Bronchial epithelial cell (primary cell): ENCODE measurements at regions not wholly inside any gene's neighbourhood (a gene's known extent, or its start where the extent isn't known, plus 50 kb on each side); places are given as distances from the start of the nearest gene placed in this dataset.

ENCODE experiments used
- DNase-seq: peaks from one replicate; pipeline ENCODE4 v3.0.0-alpha.2; 2010; ENCODE audit warnings: low read depth
- FAIRE-seq: peaks from 2 replicates; lab custom pipeline; 2011; peaks lifted over from hg19 to GRCh38; lab: Jason Lieb, UNC
- H3K27me3 ChIP-seq: 2 replicates; pipeline ENCODE4 v1.5.1; 2011; ENCODE audit warnings: low read length; ENCODE audit not compliant: control insufficient read depth, insufficient read depth
- H3K36me3 ChIP-seq: 2 replicates; pipeline ENCODE4 v1.5.1; 2011; ENCODE audit warnings: low read length; ENCODE audit not compliant: control insufficient read depth, insufficient read depth
- H3K4me3 ChIP-seq: 2 replicates; pipeline ENCODE4 v1.5.1; 2011; ENCODE audit warnings: mild to moderate bottlenecking, low read depth, low read length, control low read depth
- CTCF ChIP-seq: IDR thresholded peaks from 2 replicates; pipeline ENCODE4 v1.5.1; 2011; ENCODE audit warnings: mild to moderate bottlenecking, moderate library complexity, low read length, control low read depth, inconsistent platforms; ENCODE audit not compliant: insufficient read depth, severe bottlenecking

- Histone ChIP-seq H3K36me3 (no peaks in the 10 kb centered on the region), H3K4me3 (no peak overlapping the region), H3K27me3 (no peaks in the 10 kb centered on the region)
- TF ChIP-seq CTCF, result no peak
- FAIRE-seq (no peak), DNase-seq (no peak)
These were observed 77.1 kb upstream of the MBNL2 start for GRCh38 chr13:97145057-97145456.

DNA sequence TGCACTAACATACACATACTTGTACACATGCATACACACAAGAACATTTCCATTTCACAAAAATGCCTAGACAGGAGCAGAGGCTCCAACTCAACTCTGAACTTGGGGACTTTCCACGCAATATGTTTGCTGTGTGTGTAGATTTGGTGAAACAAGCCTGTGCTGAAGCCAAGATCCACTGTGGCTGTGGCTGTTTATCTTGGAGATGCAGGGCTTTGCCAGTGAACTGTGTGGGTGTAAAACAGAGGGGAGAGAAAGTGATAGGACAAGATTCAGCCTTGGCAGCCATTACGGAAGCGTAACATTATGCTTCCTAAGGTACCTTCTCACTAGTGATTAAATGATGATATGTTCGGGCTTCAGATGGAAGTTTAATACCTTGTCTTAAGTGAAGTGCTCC is 73.2 kb upstream of the MBNL2 start:
- FAIRE-seq (no peak), DNase-seq (no peak)
- Histone ChIP-seq H3K36me3 (no peaks in the 10 kb centered on the region), H3K27me3 (no peaks in the 10 kb centered on the region), H3K4me3 (no peak overlapping the region)
- TF ChIP-seq CTCF, result no peak

GRCh38 chr13:97160421-97160820 is 61.7 kb upstream of the MBNL2 start:
- no peak for DNase-seq
- no peak for FAIRE-seq
- Histone ChIP-seq H3K36me3 (no peaks in the 10 kb centered on the region), H3K27me3 (peaks cover 1% of the 10 kb centered on the region), H3K4me3 (no peak overlapping the region)
- no peak for TF ChIP-seq CTCF

DNA sequence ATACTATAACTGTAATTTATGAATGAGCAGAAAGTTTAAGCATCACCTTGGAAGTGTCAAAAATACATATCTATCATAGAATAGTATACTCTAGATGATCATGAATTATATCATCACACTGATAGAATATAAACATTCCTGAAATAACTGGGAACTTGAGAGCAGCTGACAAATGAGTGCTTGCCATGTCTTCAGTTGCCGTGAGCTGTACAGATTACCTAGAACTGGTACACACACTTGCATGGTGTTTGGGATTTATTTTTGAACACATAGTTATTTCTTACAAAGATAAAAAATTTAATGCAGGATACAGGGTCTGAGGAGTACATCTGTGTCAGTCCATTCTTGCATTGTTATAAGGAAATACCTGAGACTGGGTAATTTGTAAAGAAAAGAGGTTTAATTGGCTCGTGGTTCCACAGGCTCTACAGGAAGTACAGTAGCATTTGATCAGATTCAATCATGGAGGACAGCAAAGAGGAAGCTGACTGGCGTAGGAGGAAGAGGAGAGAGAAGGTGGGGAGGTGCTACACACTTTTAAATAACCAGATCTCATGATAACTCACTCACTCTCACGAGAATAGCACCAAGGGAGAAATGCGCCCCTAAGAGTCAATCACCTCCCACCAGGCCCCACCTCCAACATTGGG is 60.4 kb upstream of the MBNL2 start:
- FAIRE-seq, result no peak
- Histone ChIP-seq H3K36me3 (no peaks in the 10 kb centered on the region), H3K27me3 (peaks cover 1% of the 10 kb centered on the region), H3K4me3 (no peak overlapping the region)
- DNase-seq, result no peak
- TF ChIP-seq CTCF, result no peak

DNA sequence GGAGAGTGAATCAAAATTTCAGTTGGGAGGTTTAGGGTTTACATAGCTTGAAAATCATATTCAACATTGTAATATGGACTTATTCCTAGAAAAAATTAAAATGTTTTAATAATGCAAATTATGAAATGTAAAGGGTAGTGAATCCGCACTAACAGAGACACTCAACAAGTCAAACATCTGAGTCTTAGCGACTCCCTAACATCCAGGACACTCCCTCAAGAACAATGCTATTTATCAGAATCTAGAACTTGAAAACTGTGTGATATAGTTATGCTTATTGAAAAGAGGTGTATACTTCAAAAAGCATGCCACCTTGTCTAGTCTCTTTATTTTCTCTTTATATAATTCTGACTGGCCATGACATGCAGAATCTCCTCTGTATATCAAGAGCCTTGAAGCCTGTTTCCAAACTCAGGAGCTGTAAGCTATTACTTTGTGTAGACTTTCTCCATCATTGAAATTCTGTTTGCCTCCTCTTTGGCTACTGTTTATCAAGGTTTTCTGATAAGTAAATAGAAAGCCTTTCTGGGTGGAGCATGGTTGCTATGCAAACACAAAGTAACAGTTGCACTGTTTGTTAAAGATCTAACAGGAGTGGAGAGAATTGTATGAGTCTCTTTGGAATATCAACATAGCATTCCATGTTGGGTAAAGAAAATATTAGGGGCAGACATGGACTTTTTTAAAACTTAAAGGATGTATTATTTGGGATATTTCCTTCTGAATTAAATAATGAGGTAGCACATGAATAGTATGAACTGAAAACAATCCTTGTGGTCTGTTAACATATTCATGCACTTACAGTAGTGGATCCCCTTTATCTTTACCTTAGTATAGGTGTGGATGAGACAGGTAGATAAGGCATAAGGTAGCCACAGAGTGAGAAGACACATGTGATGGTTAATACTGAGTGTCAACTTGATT is 56.4 kb upstream of the MBNL2 start:
- H3K27me3 ChIP-seq, result peaks cover 1% of the 10 kb centered on the region
- DNase-seq (no peak), FAIRE-seq (no peak)
- TF ChIP-seq CTCF, result no peak
- no peak overlapping the region for H3K4me3 ChIP-seq
- H3K36me3 ChIP-seq, result no peaks in the 10 kb centered on the region
